HG03175 (cell line): ENCODE measurements at regions not wholly inside any gene's neighbourhood (a gene's known extent, or its start where the extent isn't known, plus 50 kb on each side); places are given as distances from the start of the nearest gene placed in this dataset.
"Not testable (repeated sequence)": the region's sequence is repeated elsewhere in the genome, so short reads cannot be mapped to it uniquely, and the experiment has no call there.

Source experiments
- ATAC-seq: cut with Tn5 transposase; IDR thresholded peaks from one replicate; pipeline ENCODE4 v1.9.1; 2021; ENCODE audit warnings: mild to moderate bottlenecking, moderate library complexity; ENCODE audit not compliant: unreplicated experiment

DNA sequence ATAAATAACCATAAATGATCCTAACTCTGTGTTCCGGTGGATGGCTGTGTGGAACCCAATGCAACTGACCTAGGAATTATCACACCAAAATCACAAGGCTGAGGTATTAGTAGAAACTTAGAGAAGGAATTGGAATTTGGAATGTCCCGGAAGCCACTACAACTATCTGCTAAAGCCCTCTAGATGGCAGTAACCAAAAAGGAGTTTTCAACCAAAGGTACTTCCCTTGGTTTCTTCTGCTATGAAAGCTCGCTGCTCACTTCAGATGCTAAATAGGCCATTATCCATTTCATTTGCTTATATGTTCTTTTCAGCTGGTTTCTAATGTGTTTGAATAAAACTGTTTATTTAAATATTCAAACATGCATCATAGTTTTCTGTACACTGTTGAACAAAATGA is 1589.1 kb upstream of the SPRY2 start:
- no peak for ATAC-seq

- ATAC-seq = no peak
Observed at GRCh38 chr13:81927347-81927746, 1586.4 kb upstream of the SPRY2 start.

DNA sequence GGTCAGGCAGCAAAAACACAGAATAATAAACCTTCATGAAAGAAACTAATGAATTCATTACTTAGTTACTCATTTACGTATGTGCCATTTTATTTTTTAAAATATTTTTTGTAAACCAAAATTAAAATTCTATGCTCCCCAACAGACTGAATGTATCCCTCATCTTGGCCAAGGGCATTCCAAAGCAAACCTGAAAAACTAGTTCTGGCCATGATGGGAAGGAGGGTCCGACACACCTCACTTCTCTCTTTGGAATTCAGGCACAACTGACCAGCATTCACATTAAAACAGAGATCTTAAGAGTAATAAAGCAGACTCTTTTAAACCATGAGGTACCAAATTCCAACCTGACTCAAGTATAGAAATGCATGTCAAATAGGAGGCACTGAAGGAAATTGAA is 1576.9 kb upstream of the SPRY2 start:
- ATAC-seq = no peak

GRCh38 chr13:81916461-81916860 is 1575.5 kb upstream of the SPRY2 start:
- ATAC-seq = no peak

- no peak for ATAC-seq
Observed at GRCh38 chr13:81907787-81908372, 1567.0 kb upstream of the SPRY2 start.

DNA sequence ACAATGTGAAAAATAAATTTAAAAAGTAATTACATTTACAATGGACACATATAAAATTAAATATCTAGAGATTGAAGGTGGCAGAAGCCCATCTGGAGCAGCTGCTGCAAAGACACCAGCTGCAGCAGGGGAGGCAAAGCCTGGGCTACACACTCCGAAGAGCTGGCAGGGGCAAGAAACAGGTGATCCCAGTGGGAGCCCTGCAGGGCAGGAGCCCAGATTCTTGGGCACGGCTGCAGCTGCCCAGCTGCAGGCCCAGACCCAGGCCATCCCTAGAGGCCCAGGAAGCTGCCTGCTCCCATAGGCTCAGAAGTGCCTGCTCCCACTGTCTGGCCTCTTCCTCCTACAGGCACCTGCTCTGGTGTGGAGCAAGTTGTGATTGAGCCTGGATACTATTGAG is 1547.9 kb upstream of the SPRY2 start:
- no peak for ATAC-seq

- ATAC-seq = no peak
Observed at GRCh38 chr13:81874681-81875661, 1534.0 kb upstream of the SPRY2 start.

- no peak for ATAC-seq
Observed at GRCh38 chr13:81874253-81874652, 1533.3 kb upstream of the SPRY2 start.

DNA sequence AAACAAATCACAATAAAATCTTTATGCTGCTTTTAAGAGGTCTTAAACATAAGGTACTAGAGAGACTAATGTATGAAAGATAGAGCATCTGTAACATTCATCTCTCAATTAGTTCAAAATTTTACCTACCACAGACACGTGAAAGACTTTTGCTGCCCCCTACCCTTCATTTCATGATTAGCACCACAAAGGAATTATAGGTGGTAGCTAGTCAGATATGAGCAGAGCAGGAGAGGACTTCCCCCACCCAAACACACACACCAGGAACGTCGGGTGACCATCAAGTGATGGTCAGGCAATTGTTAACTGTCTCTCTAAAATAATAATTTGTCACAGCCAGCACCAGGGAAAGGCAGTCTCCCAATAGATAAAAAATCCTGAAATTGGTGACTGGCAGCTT is 1531.7 kb upstream of the SPRY2 start:
- ATAC-seq = no peak

- not testable (repeated sequence) for ATAC-seq
Observed at GRCh38 chr13:81871751-81872325, 1530.9 kb upstream of the SPRY2 start.

- ATAC-seq = no peak
Observed at GRCh38 chr13:81848291-81848690, 1507.4 kb upstream of the SPRY2 start.

- no peak for ATAC-seq
Observed at GRCh38 chr13:81846771-81847170, 1505.8 kb upstream of the SPRY2 start.

GRCh38 chr13:81821259-81821658 is 1480.3 kb upstream of the SPRY2 start:
- ATAC-seq = no peak

- no peak for ATAC-seq
Observed at GRCh38 chr13:81800433-81800832, 1459.5 kb upstream of the SPRY2 start.

DNA sequence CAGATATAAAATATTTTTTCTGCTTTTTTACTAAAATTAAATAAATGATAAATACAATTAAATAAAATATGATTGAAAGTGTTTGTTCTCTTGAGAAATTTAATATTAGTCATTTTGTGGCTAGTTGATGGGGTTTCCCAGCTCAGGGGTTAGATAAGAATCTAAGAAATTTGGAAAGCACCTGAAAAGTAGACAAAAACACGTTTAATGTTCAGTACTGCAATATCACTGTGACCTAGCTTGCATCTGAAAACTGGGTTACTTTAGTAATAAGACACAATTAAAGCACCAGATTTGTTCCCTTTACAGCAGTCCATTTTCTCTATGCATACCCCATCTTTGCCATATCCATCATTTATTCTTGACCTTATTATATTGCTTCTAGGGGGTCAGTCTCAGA is 1454.8 kb upstream of the SPRY2 start:
- ATAC-seq = no peak

- no peak for ATAC-seq
Observed at GRCh38 chr13:81791641-81792040, 1450.7 kb upstream of the SPRY2 start.

DNA sequence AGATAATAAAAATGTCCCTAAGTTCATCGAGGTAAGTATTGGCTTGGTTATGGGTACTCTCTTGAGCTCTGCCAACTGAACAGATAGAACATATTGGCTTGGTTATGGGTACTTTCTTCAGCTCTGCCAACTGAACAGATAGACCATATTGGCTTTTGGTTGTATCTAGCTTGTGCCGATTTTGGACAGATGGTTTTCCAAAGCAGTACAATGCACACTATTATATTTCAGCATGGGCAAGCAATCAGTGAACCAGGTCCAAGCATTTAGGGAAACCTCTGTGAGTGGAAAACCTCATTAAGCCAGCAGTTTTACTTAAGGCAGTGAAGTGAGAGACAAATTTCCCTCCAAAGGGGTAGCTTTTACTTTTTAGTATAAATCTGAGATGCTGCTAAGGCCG is 1440.5 kb upstream of the SPRY2 start:
- ATAC-seq = no peak

GRCh38 chr13:81779876-81780275 is 1439.0 kb upstream of the SPRY2 start:
- ATAC-seq = no peak

- no peak for ATAC-seq
Observed at GRCh38 chr13:81778350-81778749, 1437.4 kb upstream of the SPRY2 start.

DNA sequence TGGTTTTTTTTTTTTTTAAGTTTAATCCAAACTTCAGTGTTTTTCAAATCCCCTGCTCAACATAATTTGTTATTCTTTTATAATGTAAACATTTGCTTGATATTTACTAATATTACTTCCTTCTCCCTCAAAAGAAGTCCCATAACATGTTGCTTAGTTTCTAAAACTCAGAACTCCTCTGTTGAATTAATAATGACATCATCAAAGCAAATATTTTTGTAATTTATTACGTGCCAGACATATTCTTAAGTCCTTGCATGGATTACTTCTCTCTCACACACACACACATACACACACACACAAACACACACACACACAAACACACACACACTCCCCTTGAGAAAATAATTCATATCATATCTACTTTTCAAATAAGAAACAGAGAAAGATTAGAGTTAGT is 1432.3 kb upstream of the SPRY2 start:
- ATAC-seq = no peak

DNA sequence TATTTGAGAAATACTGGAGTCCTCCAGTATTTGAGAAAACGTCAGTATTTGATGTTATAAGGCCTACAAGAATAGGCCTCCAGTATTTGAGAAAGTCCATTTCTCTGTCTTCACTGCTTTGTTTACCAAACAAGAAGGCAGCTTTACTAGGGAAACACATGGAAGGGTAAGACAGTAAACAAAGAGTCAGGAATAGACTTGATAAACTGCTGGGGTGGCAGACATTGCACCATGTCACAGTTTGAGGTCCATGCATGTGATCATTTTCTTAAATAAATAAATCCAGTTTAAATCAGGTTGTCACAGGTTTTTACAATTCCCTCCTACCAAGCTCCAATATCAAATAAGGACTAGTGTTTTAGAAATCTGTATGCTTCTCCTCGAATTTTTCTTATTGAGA is 1431.0 kb upstream of the SPRY2 start:
- no peak for ATAC-seq
